NT2/D1 (cell line): ENCODE measurements at regions not wholly inside any gene's neighbourhood (a gene's known extent, or its start where the extent isn't known, plus 50 kb on each side); places are given as distances from the start of the nearest gene placed in this dataset.

ENCODE experiments used
- SUZ12 ChIP-seq: IDR thresholded peaks from 2 replicates; pipeline ENCODE4 v1.6.1; 2011; ENCODE audit not compliant: insufficient read length, insufficient read depth; ENCODE audit errors: extremely low read depth
- ZNF274 ChIP-seq: IDR thresholded peaks from 2 replicates; pipeline ENCODE4 v1.6.1; 2011; ENCODE audit warnings: mild to moderate bottlenecking, low read depth, low read length

DNA sequence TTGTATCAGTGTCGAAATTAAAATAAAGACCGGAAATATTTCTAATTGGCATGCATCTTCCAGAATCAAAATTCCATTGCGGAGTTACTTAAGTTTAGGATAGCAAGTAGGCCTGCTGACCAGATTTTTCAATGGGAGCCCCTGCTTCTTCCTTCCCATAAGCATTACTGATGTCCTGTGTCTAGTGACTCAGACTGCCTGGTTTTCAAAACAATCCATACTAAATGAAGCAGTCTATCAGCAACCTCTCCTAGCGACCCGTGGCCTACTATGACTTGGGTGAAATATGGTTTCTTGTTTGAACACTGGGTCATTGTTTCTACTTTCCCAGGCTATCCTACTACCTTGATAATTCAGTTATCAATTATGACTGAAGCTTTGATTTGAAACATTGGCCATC is 571.6 kb downstream of the TBC1D4 start:
- TF ChIP-seq ZNF274, result no peak
- no peak for TF ChIP-seq SUZ12
